Activated naive CD8-positive, alpha-beta T cell (primary cell): ENCODE measurements at regions not wholly inside any gene's neighbourhood (a gene's known extent, or its start where the extent isn't known, plus 50 kb on each side); places are given as distances from the start of the nearest gene placed in this dataset.

Experiments used
- H3K27ac Mint-ChIP-seq: one replicate; pipeline ENCODE4 v1.8.0; 2021; ENCODE audit warnings: mixed read lengths
- H3K27me3 Mint-ChIP-seq: one replicate; pipeline ENCODE4 v1.8.0; 2021; ENCODE audit warnings: mixed read lengths
- H3K36me3 Mint-ChIP-seq: one replicate; pipeline ENCODE4 v1.8.0; 2021; ENCODE audit warnings: mixed read lengths
- H3K4me1 Mint-ChIP-seq: one replicate; pipeline ENCODE4 v1.8.0; 2021; ENCODE audit warnings: low read depth, mixed read lengths
- H3K4me3 Mint-ChIP-seq: one replicate; pipeline ENCODE4 v1.8.0; 2021; ENCODE audit warnings: mild to moderate bottlenecking, mixed read lengths
- H3K9me3 Mint-ChIP-seq: one replicate; pipeline ENCODE4 v1.8.0; 2021; ENCODE audit warnings: low read depth, mixed read lengths

DNA sequence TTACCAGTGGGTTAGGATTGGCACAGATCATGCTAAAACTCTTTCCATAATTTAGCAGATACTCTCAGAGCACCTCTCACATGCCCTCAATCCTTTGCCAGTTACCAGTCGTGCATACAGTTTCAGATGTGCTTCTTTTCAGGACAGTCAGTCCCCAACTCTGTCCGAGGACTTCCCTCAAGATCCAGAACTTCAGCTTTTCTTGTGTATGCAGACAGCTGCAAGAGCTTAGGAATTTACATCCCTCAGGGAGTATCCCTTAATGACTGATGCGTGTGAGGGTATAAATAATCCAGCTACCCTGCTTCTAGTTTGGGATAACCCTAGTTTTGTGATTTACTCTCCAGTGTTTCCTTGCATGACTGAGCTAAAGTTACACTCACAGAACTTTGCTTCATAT is 393.0 kb upstream of the PLXNA2 start:
- no peaks in the 10 kb centered on the region for H3K9me3 Mint-ChIP-seq
- no peak overlapping the region for H3K4me3 Mint-ChIP-seq
- H3K4me1 Mint-ChIP-seq = no peaks in the 10 kb centered on the region
- H3K36me3 Mint-ChIP-seq = no peaks in the 10 kb centered on the region
- no peak overlapping the region for H3K27ac Mint-ChIP-seq
- peaks cover 13% of the 10 kb centered on the region for H3K27me3 Mint-ChIP-seq

GRCh38 chr1:208639382-208639781 is 395.2 kb upstream of the PLXNA2 start:
- no peaks in the 10 kb centered on the region for H3K36me3 Mint-ChIP-seq
- H3K27ac Mint-ChIP-seq = no peak overlapping the region
- H3K9me3 Mint-ChIP-seq = no peaks in the 10 kb centered on the region
- no peaks in the 10 kb centered on the region for H3K4me1 Mint-ChIP-seq
- H3K27me3 Mint-ChIP-seq = peaks cover 13% of the 10 kb centered on the region
- H3K4me3 Mint-ChIP-seq = no peak overlapping the region

DNA sequence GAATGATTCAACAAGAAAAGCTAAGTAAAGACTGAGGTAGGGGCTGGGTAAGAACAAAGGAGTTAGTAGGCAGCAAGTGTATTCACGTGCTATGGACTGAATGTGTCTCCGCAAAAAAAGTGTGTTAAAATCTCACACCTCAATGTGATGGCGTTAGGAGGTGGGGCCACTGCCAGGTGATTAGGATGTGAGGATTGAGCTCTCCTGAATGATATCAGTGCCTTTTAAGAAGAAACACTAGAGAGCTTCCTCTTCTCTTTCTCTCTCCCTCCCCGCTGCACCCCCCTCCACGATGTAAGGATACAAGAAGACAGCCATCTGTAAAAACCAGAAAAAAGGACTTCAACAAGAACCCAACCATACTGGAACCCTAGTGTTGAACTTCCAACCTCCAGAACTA is 396.1 kb upstream of the PLXNA2 start:
- no peaks in the 10 kb centered on the region for H3K4me1 Mint-ChIP-seq
- H3K27ac Mint-ChIP-seq = no peak overlapping the region
- no peaks in the 10 kb centered on the region for H3K9me3 Mint-ChIP-seq
- H3K27me3 Mint-ChIP-seq = peaks cover 15% of the 10 kb centered on the region
- no peaks in the 10 kb centered on the region for H3K36me3 Mint-ChIP-seq
- no peak overlapping the region for H3K4me3 Mint-ChIP-seq

GRCh38 chr1:208641579-208642280 is 397.5 kb upstream of the PLXNA2 start:
- Mint-ChIP-seq H3K4me1 (no peaks in the 10 kb centered on the region), H3K9me3 (no peaks in the 10 kb centered on the region), H3K4me3 (no peak overlapping the region), H3K27ac (no peak overlapping the region), H3K27me3 (peaks cover 17% of the 10 kb centered on the region), H3K36me3 (no peaks in the 10 kb centered on the region)

- Mint-ChIP-seq H3K36me3 (no peaks in the 10 kb centered on the region), H3K4me1 (no peaks in the 10 kb centered on the region), H3K4me3 (no peak overlapping the region), H3K9me3 (no peaks in the 10 kb centered on the region), H3K27me3 (peaks cover 17% of the 10 kb centered on the region), H3K27ac (no peak overlapping the region)
These were observed 398.9 kb upstream of the PLXNA2 start for GRCh38 chr1:208643005-208643597.

GRCh38 chr1:208644401-208645160 is 400.4 kb upstream of the PLXNA2 start:
- no peaks in the 10 kb centered on the region for H3K9me3 Mint-ChIP-seq
- H3K27me3 Mint-ChIP-seq = peaks cover 14% of the 10 kb centered on the region
- H3K4me1 Mint-ChIP-seq = no peaks in the 10 kb centered on the region
- H3K27ac Mint-ChIP-seq = no peak overlapping the region
- H3K36me3 Mint-ChIP-seq = no peaks in the 10 kb centered on the region
- H3K4me3 Mint-ChIP-seq = no peak overlapping the region

GRCh38 chr1:208646431-208646830 is 402.2 kb upstream of the PLXNA2 start:
- H3K9me3 Mint-ChIP-seq = no peaks in the 10 kb centered on the region
- peaks cover 14% of the 10 kb centered on the region for H3K27me3 Mint-ChIP-seq
- H3K4me3 Mint-ChIP-seq = no peak overlapping the region
- H3K36me3 Mint-ChIP-seq = no peaks in the 10 kb centered on the region
- no peak overlapping the region for H3K27ac Mint-ChIP-seq
- H3K4me1 Mint-ChIP-seq = no peaks in the 10 kb centered on the region

DNA sequence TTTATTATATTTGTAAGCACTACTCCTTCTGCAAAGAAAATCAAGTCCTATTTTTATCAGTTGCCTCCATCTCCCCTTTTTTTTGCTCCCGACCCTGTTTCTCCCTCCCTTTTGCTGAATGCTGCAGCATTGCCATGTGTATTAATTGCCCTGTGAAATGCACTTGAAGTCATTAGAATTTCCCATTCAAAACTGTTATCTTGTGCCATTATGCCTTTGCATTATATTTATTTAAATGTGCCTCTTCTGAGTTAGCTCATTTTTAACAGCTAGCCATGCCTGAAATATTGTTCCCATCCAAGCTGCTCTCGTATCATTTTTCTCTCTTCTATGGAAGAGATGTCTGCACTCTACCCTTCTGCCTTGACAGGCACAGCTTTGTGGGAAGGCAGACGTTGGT is 404.0 kb upstream of the PLXNA2 start:
- H3K27ac Mint-ChIP-seq = no peak overlapping the region
- H3K4me1 Mint-ChIP-seq = no peaks in the 10 kb centered on the region
- H3K27me3 Mint-ChIP-seq = peaks cover 19% of the 10 kb centered on the region
- H3K36me3 Mint-ChIP-seq = no peaks in the 10 kb centered on the region
- H3K9me3 Mint-ChIP-seq = no peaks in the 10 kb centered on the region
- no peak overlapping the region for H3K4me3 Mint-ChIP-seq

GRCh38 chr1:208652296-208653160 is 408.3 kb upstream of the PLXNA2 start:
- no peak overlapping the region for H3K4me3 Mint-ChIP-seq
- H3K36me3 Mint-ChIP-seq = no peaks in the 10 kb centered on the region
- H3K4me1 Mint-ChIP-seq = no peaks in the 10 kb centered on the region
- H3K27ac Mint-ChIP-seq = no peak overlapping the region
- peaks cover 16% of the 10 kb centered on the region for H3K27me3 Mint-ChIP-seq
- H3K9me3 Mint-ChIP-seq = no peaks in the 10 kb centered on the region

DNA sequence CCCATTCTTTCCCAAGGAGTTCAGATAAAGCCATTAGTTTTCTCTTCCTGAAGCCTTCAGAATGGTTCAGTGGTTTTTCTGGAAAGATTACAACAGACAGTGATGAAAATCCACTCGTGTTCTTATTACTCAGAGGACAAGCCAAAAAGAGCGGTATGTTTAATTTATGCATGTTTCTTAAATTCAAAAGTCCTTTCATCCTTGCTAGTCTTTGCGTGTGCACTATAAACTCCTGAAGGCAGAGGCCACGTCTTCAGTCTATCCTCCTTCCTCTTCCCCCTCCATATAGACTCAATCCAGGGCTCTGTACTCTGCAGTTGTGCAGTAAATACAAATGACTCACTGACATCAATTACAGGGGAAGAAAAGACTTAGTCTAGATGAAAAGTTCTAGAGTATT is 409.2 kb upstream of the PLXNA2 start:
- H3K4me1 Mint-ChIP-seq = no peaks in the 10 kb centered on the region
- no peaks in the 10 kb centered on the region for H3K9me3 Mint-ChIP-seq
- H3K36me3 Mint-ChIP-seq = no peaks in the 10 kb centered on the region
- no peak overlapping the region for H3K4me3 Mint-ChIP-seq
- no peak overlapping the region for H3K27ac Mint-ChIP-seq
- peaks cover 13% of the 10 kb centered on the region for H3K27me3 Mint-ChIP-seq

DNA sequence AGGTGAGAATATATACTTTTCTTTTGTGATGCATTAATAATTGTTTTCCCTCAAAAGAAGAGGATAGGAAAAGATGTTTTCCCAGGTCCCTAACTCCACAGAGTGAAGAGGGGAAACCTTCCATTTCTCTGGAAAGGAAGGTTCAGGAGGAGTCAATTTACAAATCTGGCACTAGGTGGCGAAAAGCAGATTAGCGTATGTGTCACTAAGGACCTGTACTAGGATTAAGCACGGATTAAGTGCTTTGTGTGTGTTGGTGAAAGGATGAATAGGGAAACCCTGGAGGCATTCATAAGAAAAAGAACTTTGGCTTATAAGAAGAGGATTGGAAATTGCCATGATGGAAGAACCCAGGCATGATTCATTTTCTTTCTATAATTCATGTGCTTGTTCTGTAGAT is 410.1 kb upstream of the PLXNA2 start:
- H3K36me3 Mint-ChIP-seq = no peaks in the 10 kb centered on the region
- no peak overlapping the region for H3K27ac Mint-ChIP-seq
- H3K27me3 Mint-ChIP-seq = peaks cover 10% of the 10 kb centered on the region
- no peak overlapping the region for H3K4me3 Mint-ChIP-seq
- no peaks in the 10 kb centered on the region for H3K4me1 Mint-ChIP-seq
- no peaks in the 10 kb centered on the region for H3K9me3 Mint-ChIP-seq

DNA sequence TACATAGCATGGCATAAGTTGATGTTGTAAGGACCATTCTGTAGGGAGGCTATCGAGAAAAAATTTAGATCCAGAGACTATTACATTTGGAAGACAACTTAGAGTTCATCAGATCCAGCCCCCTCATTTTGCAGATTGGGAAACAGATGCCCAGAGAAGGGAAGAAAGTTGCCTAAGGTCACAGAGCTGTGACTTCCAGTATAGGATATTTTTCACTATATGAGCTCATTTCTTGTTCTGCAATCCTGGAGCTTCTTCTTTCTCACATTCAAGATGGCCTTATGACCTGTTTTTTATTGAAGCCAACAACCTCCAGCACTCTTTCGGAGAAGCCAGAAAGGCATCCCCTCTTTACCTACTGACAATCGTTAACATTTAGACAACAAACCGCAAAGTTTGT is 421.8 kb upstream of the PLXNA2 start:
- Mint-ChIP-seq H3K27ac (no peak overlapping the region), H3K9me3 (no peaks in the 10 kb centered on the region), H3K36me3 (no peaks in the 10 kb centered on the region), H3K27me3 (no peaks in the 10 kb centered on the region), H3K4me3 (no peak overlapping the region), H3K4me1 (no peaks in the 10 kb centered on the region)

- Mint-ChIP-seq H3K36me3 (no peaks in the 10 kb centered on the region), H3K9me3 (no peaks in the 10 kb centered on the region), H3K4me3 (no peak overlapping the region), H3K27me3 (no peaks in the 10 kb centered on the region), H3K27ac (no peak overlapping the region), H3K4me1 (no peaks in the 10 kb centered on the region)
These were observed 424.8 kb upstream of the PLXNA2 start for GRCh38 chr1:208668991-208669390.

DNA sequence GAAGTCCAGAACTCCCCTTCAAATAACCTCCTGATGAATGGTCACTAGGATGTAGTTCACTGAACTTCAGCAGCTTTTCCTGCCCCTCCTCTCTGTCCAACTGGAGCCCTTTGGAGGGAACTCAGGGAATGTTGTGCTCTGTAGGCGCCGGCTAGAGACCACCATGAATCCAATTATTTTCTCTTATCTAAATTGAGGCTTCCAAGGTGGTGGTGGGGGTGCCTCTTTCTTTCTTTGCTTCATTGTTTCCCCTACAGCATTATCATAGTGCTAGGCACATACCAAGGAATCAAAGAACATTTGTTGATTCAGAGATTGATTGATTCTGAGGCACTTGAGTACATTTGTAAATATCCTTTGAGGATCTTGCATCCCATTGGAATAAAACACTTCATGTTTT is 426.6 kb upstream of the PLXNA2 start:
- no peaks in the 10 kb centered on the region for H3K9me3 Mint-ChIP-seq
- no peaks in the 10 kb centered on the region for H3K36me3 Mint-ChIP-seq
- no peaks in the 10 kb centered on the region for H3K4me1 Mint-ChIP-seq
- no peak overlapping the region for H3K4me3 Mint-ChIP-seq
- H3K27me3 Mint-ChIP-seq = peaks cover 4% of the 10 kb centered on the region
- H3K27ac Mint-ChIP-seq = no peak overlapping the region
